HG03354 (cell line): ENCODE measurements at regions not wholly inside any gene's neighbourhood (a gene's known extent, or its start where the extent isn't known, plus 50 kb on each side); places are given as distances from the start of the nearest gene placed in this dataset.
"Not testable (repeated sequence)": the region's sequence is repeated elsewhere in the genome, so short reads cannot be mapped to it uniquely, and the experiment has no call there.

Experiments
- ATAC-seq: cut with Tn5 transposase; IDR thresholded peaks from one replicate; pipeline ENCODE4 v1.9.1; 2021; ENCODE audit warnings: mild to moderate bottlenecking; ENCODE audit not compliant: unreplicated experiment, poor library complexity, severe bottlenecking

DNA sequence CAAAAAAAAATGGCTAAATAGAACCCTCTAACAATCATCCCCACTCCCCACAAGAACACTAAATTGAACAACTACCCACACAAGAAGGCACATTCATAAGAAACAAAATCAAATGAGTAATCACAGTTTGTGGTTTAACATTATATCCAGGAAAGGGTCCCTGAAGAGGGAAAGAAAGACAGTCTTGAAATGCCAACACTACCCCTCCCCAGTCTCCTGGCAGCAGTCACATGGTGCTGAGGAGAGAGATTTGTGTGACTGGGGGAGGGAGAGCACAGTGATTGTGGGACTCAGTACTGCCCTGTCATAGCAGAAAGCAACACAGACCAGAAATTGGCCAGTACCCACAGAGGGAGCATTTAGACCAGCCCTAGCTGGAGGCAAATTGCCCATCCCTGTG lies 443.7 kb upstream of the BTBD3 start:
- ATAC-seq = no peak

DNA sequence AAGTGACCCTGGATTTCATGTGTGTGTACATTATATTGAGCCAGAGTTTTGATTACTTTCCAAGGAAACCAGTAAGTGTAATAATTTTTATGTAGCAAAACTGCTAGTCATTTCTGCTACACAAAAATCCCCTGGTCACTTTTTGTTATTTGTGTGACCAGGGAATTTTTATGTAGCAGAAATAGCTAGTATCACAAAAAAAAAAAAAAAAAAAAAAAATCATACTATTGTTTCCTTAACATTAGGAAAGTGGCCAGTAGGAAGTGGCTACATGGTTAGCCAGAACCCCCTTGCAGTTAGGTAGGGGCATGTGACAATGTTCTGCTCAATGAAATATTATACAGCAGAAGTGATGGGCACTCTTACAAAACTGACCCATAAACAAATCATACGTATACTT lies 434.0 kb upstream of the BTBD3 start:
- no peak for ATAC-seq

DNA sequence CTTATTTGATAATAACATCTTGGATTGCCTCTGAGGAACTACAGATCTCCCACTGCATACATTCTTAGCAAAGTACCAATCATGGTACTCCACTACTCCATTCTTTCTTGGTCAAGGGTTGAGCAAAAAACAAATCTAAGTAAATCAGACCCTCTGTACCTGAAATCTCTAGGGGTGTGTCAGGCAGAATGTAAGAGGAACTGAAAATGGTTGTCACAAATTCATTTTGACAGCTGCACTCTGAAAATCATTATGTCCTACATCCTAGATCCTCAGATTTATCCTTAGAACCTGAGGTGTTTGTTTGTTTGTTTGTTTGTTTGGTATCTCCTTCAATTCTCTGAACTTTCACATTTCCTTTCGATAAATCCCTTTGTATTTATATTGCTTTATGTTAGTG lies 433.2 kb upstream of the BTBD3 start:
- ATAC-seq = no peak

DNA sequence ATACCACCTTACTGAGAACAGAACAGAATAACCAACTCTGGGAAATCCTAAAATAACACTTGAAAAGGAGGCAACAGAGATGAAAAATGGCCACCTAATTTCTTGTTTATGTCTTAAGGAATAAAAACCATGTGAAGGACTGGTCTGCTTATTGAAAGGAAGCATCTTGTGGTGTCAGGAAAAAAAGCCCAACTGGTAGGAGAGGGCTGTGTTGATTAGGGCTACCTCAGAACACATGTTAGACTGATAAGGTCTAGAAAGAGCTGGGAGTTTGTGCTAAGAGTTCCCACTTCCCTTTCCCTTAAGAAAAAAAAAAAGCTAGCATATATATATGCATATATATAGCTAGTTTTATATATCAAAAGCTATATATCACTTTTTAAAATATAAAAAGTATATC lies 425.3 kb upstream of the BTBD3 start:
- no peak for ATAC-seq

DNA sequence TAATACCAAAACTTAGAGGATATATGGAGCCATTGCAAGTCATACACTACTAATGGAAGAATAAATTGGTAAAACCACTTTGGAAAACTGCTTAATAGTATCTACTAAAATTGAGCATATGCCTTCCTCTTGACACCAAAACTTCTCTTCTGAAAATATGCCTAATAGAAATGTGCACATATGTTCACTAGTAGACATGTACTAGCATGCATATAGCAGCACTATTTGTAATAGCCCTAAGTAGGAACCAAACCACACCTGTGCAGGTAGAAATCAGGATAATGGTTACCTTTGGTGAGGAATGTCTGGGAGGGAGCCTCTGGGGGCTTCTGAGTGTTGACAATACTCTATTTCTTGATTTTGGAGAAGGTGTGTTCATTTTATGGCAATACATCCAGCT lies 424.8 kb upstream of the BTBD3 start:
- no peak for ATAC-seq

DNA sequence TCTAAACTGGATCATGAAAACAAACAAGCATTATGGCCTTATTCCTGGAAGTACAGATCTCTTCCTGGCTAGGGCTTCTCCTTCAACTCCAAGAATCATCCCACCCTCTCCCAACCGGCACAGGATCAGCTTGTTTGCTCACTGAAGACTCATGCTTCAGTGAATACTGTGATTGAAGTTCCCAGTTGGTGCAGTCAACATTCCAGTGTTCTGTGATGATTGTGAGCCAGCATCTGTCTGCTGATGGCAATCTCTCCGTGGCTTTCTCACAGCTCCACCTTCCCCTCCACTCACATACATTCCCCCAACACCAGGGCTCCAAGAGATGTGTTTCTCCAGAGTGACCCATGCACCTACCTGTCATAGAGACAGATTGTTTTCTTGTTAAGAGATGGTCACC lies 421.3 kb upstream of the BTBD3 start:
- no peak for ATAC-seq

DNA sequence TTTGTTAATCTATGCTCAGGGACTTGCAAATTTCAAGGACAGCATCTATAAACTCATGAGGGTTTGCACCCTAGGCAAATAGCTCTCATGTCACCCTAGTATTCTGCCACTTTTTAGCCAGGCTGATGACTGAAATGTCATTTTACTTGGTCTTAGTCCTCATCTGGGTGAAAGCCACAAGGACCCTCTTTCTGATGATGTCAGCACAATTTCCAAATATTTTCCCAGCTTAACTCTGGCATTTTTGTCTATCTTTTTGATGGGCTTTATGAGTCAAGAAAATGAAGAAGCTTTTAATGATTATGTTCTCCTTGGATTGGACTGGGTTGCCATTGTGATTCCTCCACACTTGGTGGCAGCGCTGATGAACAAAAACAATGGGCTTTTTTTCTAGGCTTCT lies 420.1 kb upstream of the BTBD3 start:
- no peak for ATAC-seq

DNA sequence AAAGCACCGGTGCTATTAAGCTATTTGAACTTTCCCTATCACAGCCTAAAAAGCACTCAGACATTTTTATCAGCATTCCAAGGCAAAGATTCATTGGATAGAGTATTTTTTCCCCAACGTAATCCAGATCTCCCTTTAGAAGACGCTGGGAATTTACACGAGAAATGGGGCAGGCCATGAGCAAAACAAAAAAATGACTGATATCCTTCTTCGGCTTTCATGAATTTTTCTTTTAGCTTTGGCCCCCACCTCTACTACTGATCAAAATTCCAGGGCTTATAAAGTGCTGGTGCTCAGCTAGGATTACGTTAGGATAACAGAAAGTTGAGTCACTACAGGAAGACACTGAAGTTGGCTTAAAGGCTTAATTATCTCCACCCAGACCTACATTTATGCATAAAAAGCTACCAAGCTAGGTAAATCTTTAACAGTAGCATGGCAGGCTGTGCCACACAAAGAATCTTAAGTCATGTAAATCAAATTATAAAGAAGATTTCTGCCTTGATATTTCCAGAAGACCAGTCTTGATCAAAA lies 418.5 kb upstream of the BTBD3 start:
- ATAC-seq = no peak

DNA sequence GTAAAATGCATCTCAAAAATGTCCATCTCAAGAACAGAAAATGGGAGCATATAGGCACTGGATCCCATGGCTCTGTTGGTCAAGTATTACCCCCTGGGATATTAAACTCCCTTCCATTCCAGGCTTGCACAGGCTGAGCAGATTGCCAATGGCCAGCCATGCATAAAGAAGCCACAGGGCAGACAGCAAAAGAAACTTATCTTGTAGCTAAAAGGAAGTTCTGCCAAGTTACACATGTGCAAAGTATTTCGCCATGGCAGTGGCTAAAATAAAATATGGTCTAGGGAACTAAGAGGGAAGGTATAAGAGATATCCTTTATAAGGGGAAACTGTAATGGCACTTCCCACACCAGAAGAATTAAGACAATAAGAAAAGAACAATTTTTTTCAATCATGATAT lies 415.6 kb upstream of the BTBD3 start:
- no peak for ATAC-seq

DNA sequence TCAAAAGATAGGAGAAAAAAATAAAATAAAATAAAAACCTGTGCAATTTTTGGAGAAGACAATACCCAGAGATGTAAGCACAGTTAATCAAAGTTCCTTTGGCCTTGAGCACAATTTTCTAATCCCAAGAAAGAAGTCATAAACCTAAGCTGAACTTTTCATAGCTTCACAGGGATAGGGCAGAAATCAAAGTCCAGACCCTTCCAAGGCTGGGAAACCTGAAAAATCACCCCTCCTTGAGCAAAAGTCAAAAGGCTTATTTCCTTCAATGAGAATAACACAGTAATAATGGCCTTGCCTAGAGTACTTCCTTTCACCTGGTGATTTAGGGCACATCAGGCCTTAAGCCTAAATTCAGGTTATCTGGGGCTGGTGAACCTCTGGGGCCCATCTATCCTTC lies 415.0 kb upstream of the BTBD3 start:
- ATAC-seq = no peak

DNA sequence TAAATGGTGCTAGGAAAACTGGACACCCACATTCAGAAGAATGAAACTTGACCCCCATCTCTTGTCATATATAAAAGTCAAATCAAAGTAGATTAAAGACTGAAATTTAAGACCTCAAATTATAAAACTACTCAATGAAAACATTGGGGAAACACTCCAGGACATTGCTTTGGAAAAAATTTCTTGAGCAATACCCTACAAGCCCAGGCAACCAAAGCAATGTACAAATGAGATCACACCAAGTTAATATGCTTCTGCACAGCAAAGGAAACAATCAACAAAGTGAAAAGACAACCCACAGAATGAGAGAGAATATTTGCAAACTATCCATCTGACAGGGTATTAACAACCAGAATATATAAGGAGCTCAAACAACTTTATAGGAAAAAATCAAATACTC lies 407.9 kb upstream of the BTBD3 start:
- ATAC-seq = no peak

DNA sequence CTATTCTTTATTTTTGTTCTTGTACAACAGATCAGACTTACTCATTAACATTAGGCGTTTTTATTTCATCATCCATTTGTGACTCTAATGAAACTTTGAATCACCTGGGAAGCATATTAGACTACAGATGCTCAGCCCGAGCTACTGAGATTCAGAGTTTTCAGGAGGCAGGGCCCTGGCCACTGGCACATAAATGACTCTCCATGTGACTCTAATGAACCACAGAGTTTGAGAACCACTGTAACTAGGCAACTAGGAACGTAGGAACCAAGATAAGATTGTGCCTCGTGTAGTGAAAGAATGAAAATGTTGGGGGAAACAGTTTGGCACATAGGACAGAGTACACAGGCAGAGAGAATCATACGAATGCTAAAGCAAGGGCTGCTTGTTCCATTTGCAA lies 405.9 kb upstream of the BTBD3 start:
- ATAC-seq = no peak

DNA sequence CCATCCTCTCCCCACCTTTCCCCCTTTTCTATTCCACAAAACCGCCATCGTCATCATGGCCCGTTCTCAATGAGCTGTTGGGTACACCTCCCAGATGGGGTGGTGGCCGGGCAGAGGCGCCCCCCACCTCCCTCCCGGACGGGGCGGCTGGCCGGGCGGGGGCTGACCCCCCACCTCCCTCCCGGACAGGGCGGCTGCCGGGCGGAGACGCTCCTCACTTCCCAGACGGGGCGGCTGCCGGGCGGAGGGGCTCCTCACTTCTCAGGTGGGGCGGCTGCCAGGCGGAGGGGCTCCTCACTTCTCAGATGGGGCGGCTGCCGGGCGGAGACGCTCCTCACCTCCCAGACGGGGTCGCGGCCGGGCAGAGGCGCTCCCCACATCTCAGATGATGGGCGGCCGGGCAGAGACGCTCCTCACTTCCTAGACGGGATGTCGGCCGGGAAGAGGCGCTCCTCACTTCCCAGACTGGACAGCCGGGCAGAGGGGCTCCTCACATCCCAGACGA lies 404.4 kb upstream of the BTBD3 start:
- ATAC-seq = not testable (repeated sequence)

DNA sequence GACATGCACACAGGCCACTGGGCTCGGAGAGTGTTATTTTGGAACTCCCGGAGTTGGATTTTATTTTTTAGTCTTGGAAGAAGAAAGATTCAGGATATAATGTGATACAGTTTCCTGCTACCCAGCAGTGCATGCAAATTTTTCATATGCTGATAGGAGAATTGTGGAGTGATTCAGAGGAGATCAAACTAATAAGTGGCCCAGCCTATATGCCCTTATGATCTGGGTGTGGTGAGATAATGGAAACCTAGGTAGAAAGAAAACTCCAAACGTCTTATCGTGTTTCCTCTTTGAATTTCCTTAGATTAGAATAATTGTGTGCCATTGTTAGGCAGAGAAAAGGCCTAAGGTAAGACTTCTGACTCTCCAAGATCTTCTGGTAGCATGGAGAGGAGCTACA lies 401.2 kb upstream of the BTBD3 start:
- no peak for ATAC-seq

DNA sequence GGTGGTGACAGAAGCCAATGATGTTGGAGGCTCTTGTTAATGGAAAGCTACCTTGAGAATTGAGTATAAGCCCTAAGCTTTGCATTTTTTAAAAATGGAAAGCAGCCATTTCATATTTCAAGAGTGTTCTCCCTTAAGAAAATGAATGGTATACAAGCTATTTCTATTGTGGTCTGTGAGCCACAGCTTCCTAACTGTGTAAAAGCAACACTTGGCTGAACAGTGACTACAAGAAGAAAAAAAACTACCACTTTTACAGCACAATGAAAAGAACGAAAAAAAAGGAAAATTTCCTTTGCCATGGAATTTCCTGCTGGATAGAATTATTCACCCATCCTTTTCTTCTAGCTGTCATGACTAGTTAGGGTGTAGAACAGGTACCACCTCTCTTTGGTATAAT lies 397.1 kb upstream of the BTBD3 start:
- no peak for ATAC-seq

DNA sequence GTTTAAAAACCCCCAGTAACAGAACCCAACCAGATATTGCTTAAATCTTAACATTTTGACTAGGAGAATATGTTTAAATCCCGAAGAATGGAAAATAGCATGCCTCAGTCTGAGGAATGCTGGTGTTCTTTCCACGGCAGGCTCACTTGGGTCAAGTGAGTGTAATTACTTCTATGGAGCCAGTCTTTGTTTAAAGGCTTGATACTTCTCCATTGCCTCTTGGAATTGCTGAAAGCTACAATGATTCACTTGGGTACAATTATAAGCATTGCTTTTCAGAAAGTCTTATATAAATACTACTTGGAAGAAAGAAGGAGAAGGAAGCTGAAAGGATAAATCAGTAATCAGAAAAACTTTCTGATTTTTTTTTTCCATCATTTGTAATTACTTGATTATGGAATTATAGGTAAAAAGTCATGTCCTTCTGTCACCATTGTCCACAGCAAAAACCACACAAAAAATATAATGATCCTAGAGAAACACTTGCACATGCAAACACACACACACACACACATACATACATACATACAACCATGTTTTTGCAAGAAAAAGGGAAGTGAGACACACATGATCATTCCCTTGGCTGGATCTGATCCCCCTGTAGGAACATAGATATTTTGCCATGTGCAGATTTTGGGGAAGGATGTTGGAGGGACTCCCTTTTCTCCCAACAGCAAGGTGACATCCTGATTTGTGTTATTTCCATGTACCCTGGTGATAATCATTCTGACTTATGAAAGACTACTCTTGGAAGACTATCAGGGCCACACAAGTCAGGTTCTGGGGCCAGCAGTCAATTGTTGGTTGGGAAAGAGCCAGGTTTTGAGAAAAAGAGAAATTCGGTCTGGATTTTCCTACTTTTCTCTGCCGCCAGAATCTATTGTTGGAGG lies 396.0 kb upstream of the BTBD3 start:
- no peak for ATAC-seq

DNA sequence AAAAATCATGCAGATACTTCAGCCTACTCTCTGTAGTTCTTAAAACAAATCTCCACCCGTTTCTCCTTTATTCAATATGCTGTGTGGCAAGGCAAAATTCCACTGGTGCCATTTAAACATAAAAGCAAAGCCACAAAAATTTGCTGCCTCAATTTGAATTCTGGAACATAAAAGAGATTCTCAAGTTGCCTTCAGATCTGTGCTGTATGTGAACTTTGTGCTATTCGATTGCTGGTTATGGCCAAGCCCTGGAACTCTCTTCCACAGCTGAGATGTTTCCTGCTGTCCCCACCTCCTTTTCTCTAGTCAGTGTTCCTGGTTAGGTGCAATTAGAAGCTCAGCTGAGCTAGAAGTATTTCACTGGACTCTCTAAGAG lies 395.3 kb upstream of the BTBD3 start:
- ATAC-seq = no peak

DNA sequence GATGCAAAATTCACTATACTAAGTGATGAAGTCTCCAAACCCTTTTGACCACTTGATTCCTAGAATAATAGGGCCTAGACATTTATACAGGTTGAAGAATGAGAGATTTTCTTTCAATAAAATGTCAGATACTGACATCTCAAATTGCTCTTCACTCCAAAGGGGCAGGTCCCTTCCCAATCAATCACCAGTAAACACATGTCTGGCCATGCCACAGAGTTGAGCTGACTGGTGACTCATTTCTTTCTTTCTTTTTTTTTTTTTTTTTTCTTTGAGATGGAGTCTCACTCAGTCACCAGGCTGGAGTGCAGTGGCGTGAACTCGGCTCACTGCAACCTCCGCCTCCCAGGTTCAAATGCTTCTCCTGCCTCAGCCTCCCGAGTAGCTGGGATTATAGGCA lies 388.6 kb upstream of the BTBD3 start:
- ATAC-seq = no peak

DNA sequence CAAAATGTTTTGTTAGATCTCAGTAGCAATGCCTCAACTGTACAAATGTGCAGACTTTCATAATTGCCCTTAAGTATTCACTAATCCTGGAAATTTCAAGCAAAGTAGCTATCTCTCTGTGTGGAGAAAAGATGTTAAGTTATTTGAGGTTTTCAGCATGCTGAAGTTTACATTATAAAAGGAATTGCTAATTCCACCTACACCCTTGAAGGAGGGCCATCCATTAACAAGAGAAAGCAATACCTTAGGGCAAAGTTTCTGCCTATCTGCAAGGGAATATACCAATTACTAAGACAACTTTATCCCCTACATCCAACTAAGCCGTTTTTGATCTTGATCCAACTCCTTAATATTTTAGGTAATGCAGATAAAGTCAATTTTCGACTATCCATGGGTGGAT lies 380.7 kb upstream of the BTBD3 start:
- ATAC-seq = no peak

DNA sequence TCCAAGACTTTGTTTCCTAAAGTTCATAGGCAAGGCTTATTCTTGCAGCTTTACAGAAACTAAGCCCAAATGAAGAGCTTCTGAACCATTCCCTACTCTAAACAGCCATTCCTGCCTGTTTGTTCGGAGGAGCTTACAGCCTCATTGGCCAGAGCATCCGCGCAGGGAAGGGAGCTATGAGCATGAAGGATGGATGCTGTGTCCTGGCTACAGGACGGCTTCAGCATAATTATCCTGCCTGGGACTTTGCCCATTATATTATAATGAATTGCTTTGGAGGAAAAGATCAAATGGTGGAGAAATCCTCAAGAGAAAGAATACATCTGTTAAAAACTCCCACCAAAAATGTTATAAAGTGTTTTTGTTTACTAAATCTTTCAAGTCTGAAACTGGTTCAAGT lies 378.2 kb upstream of the BTBD3 start:
- ATAC-seq = no peak

DNA sequence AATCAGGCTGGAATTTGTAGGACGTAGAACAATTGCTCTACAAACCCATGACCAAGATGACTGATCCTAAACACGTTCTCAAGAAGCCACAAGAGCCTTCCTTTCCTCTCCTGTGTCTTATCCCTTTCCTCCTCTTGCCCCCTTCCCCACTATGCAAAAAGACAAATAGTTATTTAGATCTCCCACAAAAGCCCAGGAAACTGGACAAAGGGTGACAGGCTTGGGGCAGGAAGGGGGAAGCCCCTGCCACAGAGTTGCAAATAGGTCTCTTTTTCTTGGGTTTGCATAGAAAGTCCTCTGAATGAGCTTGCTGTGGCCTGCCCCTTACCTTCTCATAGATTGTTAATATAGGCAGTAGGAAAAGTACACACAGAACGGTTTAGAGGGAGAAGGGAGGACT lies 377.1 kb upstream of the BTBD3 start:
- no peak for ATAC-seq

DNA sequence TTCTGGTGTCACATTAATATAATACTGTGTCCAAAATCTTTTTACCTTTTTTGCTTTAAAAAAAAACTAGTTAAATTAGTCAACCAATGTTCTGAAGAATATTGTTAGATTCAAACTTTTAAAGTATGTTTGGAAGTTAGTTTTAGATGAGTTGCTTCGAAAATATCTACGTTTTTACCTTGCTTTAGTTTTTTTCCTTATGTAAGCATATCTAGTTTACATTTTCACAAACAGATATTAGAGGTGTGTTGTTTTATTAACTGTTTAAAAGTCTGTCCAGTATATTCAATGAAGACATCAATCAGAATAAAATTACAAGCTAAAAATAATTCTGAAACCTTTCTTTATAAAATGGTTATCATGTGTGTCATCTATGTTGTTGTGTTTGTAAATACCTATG lies 375.0 kb upstream of the BTBD3 start:
- no peak for ATAC-seq
